HEK293 (cell line): ENCODE measurements at regions not wholly inside any gene's neighbourhood (a gene's known extent, or its start where the extent isn't known, plus 50 kb on each side); places are given as distances from the start of the nearest gene placed in this dataset.

Source experiments
- CTCF ChIA-PET: fragments of 350-600 bp; formaldehyde crosslinking; extraction: SDS; loops from one replicate; lab custom pipeline; 2021; ENCODE audit warnings: antibody characterized with exemption; lab: Yijun Ruan, JAX
- POLR2A ChIA-PET: fragments of 300-600 bp; formaldehyde crosslinking; extraction: SDS; loops from one replicate; lab custom pipeline; 2020; ENCODE audit warnings: antibody characterized with exemption, inconsistent platforms; lab: Yijun Ruan, JAX
- H3K27ac ChIP-seq: fragments of 200-500 bp; sonication (Bioruptor generic); 2 replicates; pipeline ENCODE4 v1.5.1; 2014; ENCODE audit warnings: low read depth, low read length, control low read depth, inconsistent platforms; ENCODE audit errors: extremely low read depth
- H3K36me3 ChIP-seq, 2 experiments: fragments of 200-500 bp in 1 of 2; sonication (Bioruptor generic) in 1 of 2; 1 replicate in 1 of 2; 2 replicates in 1 of 2; pipeline ENCODE4 v1.5.1; 2014 to 2017; ENCODE audit warnings: inconsistent platforms in 2 of 2, low read length in 2 of 2; ENCODE audit not compliant: control insufficient read depth in 2 of 2, insufficient read depth in 1 of 2
- H3K4me1 ChIP-seq: fragments of 200-500 bp; sonication (Bioruptor generic); 2 replicates; pipeline ENCODE4 v1.5.1; 2014; ENCODE audit warnings: mild to moderate bottlenecking, low read length, inconsistent platforms; ENCODE audit not compliant: control insufficient read depth, insufficient read depth
- H3K4me3 ChIP-seq: 2 replicates; pipeline ENCODE4 v1.5.1; 2011; ENCODE audit warnings: low read depth, mild to moderate bottlenecking, control low read depth, low read length, moderate library complexity
- H3K9me3 ChIP-seq: fragments of 200-500 bp; sonication (Bioruptor generic); 2 replicates; pipeline ENCODE4 v1.5.1; 2014; ENCODE audit warnings: low read depth, low read length, inconsistent platforms; ENCODE audit not compliant: control insufficient read depth, insufficient read depth
- ELK4 ChIP-seq: IDR thresholded peaks from 2 replicates; pipeline ENCODE4 v1.6.1; 2011; ENCODE audit warnings: mild to moderate bottlenecking, low read depth, low read length, borderline replicate concordance
- GFI1B ChIP-seq: fragments of 450-650 bp; formaldehyde crosslinking; IDR thresholded peaks from 2 replicates; pipeline ENCODE4 v1.5.1; 2016; ENCODE audit warnings: missing biosample characterization, missing genetic modification characterization
- GLI2 ChIP-seq: fragments of 450-650 bp; formaldehyde crosslinking; IDR thresholded peaks from 2 replicates; pipeline ENCODE4; 2017; ENCODE audit warnings: missing biosample characterization, missing genetic modification characterization, low read depth, borderline replicate concordance
- KLF16 ChIP-seq: fragments of 450-650 bp; formaldehyde crosslinking; IDR thresholded peaks from 2 replicates; pipeline ENCODE4 v1.5.1; 2017; ENCODE audit warnings: missing biosample characterization, missing genetic modification characterization
- KLF7 ChIP-seq: fragments of 450-650 bp; formaldehyde crosslinking; IDR thresholded peaks from 2 replicates; pipeline ENCODE4 v1.5.1; 2016; ENCODE audit warnings: missing biosample characterization, missing genetic modification characterization, borderline replicate concordance
- RBAK ChIP-seq: fragments of 450-650 bp; formaldehyde crosslinking; IDR thresholded peaks from 2 replicates; pipeline ENCODE4 v1.5.1; 2016; ENCODE audit warnings: missing biosample characterization, missing genetic modification characterization
- SCRT2 ChIP-seq: fragments of 450-650 bp; formaldehyde crosslinking; IDR thresholded peaks from 2 replicates; pipeline ENCODE4 v1.5.1; 2016; ENCODE audit warnings: missing biosample characterization, missing genetic modification characterization
- SP2 ChIP-seq: fragments of 450-650 bp; formaldehyde crosslinking; IDR thresholded peaks from 2 replicates; pipeline ENCODE4 v1.5.1; 2016; ENCODE audit warnings: missing biosample characterization, missing genetic modification characterization
- ZBTB7A ChIP-seq: fragments of 450-650 bp; formaldehyde crosslinking; IDR thresholded peaks from 2 replicates; pipeline ENCODE4 v1.5.1; 2016; ENCODE audit warnings: low read depth, missing biosample characterization, missing genetic modification characterization
- ZBTB8A ChIP-seq: fragments of 450-650 bp; formaldehyde crosslinking; IDR thresholded peaks from 2 replicates; pipeline ENCODE4 v1.5.1; 2016; ENCODE audit warnings: missing biosample characterization, missing genetic modification characterization
- ZEB2 ChIP-seq: fragments of 450-650 bp; formaldehyde crosslinking; IDR thresholded peaks from 2 replicates; pipeline ENCODE4 v1.5.1; 2016; ENCODE audit warnings: missing biosample characterization, missing genetic modification characterization
- ZFP3 ChIP-seq: fragments of 450-650 bp; formaldehyde crosslinking; IDR thresholded peaks from 2 replicates; pipeline ENCODE4 v1.5.1; 2016; ENCODE audit warnings: low read depth, missing biosample characterization, missing genetic modification characterization
- ZFP37 ChIP-seq: fragments of 450-650 bp; formaldehyde crosslinking; IDR thresholded peaks from 2 replicates; pipeline ENCODE4 v1.5.1; 2016; ENCODE audit warnings: missing biosample characterization, missing genetic modification characterization
- ZNF18 ChIP-seq: fragments of 450-650 bp; formaldehyde crosslinking; IDR thresholded peaks from 2 replicates; pipeline ENCODE4 v1.5.1; 2016; ENCODE audit warnings: missing biosample characterization, missing genetic modification characterization
- ZNF214 ChIP-seq: fragments of 450-650 bp; formaldehyde crosslinking; IDR thresholded peaks from 2 replicates; pipeline ENCODE4 v1.5.1; 2017; ENCODE audit warnings: missing biosample characterization, mild to moderate bottlenecking, missing genetic modification characterization, borderline replicate concordance
- ZNF311 ChIP-seq: fragments of 450-650 bp; formaldehyde crosslinking; IDR thresholded peaks from 2 replicates; pipeline ENCODE4 v1.5.1; 2017; ENCODE audit warnings: missing biosample characterization, missing genetic modification characterization, borderline replicate concordance
- ZNF341 ChIP-seq: fragments of 450-650 bp; formaldehyde crosslinking; IDR thresholded peaks from 2 replicates; pipeline ENCODE4; 2016; ENCODE audit warnings: low read depth, missing biosample characterization, missing genetic modification characterization
- ZNF362 ChIP-seq: fragments of 450-650 bp; formaldehyde crosslinking; IDR thresholded peaks from 2 replicates; pipeline ENCODE4 v1.5.1; 2016; ENCODE audit warnings: missing biosample characterization, missing genetic modification characterization
- ZNF366 ChIP-seq: fragments of 450-650 bp; formaldehyde crosslinking; conservative IDR thresholded peaks from 2 replicates; pipeline ENCODE4 v1.5.1; 2016; ENCODE audit warnings: missing biosample characterization, missing genetic modification characterization
- ZNF433 ChIP-seq: fragments of 450-650 bp; formaldehyde crosslinking; IDR thresholded peaks from 2 replicates; pipeline ENCODE4 v1.5.1; 2016; ENCODE audit warnings: missing biosample characterization, missing genetic modification characterization, low read depth
- ZNF555 ChIP-seq: fragments of 450-650 bp; formaldehyde crosslinking; conservative IDR thresholded peaks from 2 replicates; pipeline ENCODE4 v1.5.1; 2017; ENCODE audit warnings: missing biosample characterization, mild to moderate bottlenecking, missing genetic modification characterization, inconsistent platforms
- ZNF561 ChIP-seq: fragments of 450-650 bp; IDR thresholded peaks from 2 replicates; pipeline ENCODE4 v1.5.1; 2018; ENCODE audit warnings: missing biosample characterization, missing genetic modification characterization, borderline replicate concordance
- ZNF791 ChIP-seq: fragments of 450-650 bp; formaldehyde crosslinking; IDR thresholded peaks from 2 replicates; pipeline ENCODE4 v1.5.1; 2016; ENCODE audit warnings: missing biosample characterization, missing genetic modification characterization
- ZSCAN30 ChIP-seq: fragments of 450-650 bp; IDR thresholded peaks from 2 replicates; pipeline ENCODE4 v1.5.1; 2018; ENCODE audit warnings: missing biosample characterization, mild to moderate bottlenecking, missing genetic modification characterization, moderate library complexity

- ChIA-PET POLR2A (no interaction called here), CTCF (no interaction called here)
- Histone ChIP-seq H3K36me3 (no peaks in the 10 kb centered on the region), H3K27ac (no peak overlapping the region), H3K4me3 (no peak overlapping the region), H3K4me1 (no peaks in the 10 kb centered on the region), H3K9me3 (no peaks in the 10 kb centered on the region)
- TF ChIP-seq ZSCAN30 (tag by site-specific recombination) (no peak), SCRT2 (tag by site-specific recombination) (no peak), RBAK (tag by site-specific recombination) (no peak), ZFP37 (tag by site-specific recombination) (no peak), ZNF341 (tag by site-specific recombination) (no peak), ZNF362 (no peak), SP2 (no peak)
These were observed 555.0 kb upstream of the ADGRL4 start for GRCh38 chr1:79561521-79561978.

- CTCF ChIA-PET, result no interaction called here
- no peaks in the 10 kb centered on the region for H3K36me3 ChIP-seq
- TF ChIP-seq ZBTB7A, result no peak
- H3K4me3 ChIP-seq, result no peak overlapping the region
- H3K9me3 ChIP-seq, result no peaks in the 10 kb centered on the region
- no peak overlapping the region for H3K27ac ChIP-seq
- POLR2A ChIA-PET, result no interaction called here
- no peaks in the 10 kb centered on the region for H3K4me1 ChIP-seq
These were observed 549.7 kb upstream of the ADGRL4 start for GRCh38 chr1:79556189-79556588.

- Histone ChIP-seq H3K4me1 (no peaks in the 10 kb centered on the region), H3K36me3 (no peaks in the 10 kb centered on the region), H3K27ac (no peak overlapping the region), H3K4me3 (no peak overlapping the region), H3K9me3 (no peaks in the 10 kb centered on the region)
- TF ChIP-seq ZNF341 (tag by site-specific recombination) (no peak), GLI2 (tag by site-specific recombination) (no peak), ZNF555 (tag by site-specific recombination) (no peak), GFI1B (no peak), ZFP3 (tag by site-specific recombination) (no peak), ZNF311 (tag by site-specific recombination) (no peak), ZBTB8A (tag by site-specific recombination) (no peak), ZNF366 (tag by site-specific recombination) (no peak), ZNF214 (tag by site-specific recombination) (no peak), ZEB2 (no peak), RBAK (tag by site-specific recombination) (no peak)
- ChIA-PET CTCF (no interaction called here), POLR2A (no interaction called here)
These were observed 548.2 kb upstream of the ADGRL4 start for GRCh38 chr1:79554688-79555087.

GRCh38 chr1:79551321-79551720 lies 544.8 kb upstream of the ADGRL4 start:
- no peaks in the 10 kb centered on the region for H3K9me3 ChIP-seq
- ChIA-PET CTCF (no interaction called here), POLR2A (no interaction called here)
- no peaks in the 10 kb centered on the region for H3K36me3 ChIP-seq
- no peak for TF ChIP-seq ZNF366 (tag by site-specific recombination)
- no peak for TF ChIP-seq KLF16 (tag by site-specific recombination)
- no peak for TF ChIP-seq ZNF561 (tag by site-specific recombination)
- no peak for TF ChIP-seq ELK4
- TF ChIP-seq ZNF433 (tag by site-specific recombination), result no peak
- TF ChIP-seq ZNF18 (tag by site-specific recombination), result no peak
- TF ChIP-seq KLF7, result no peak
- TF ChIP-seq ZNF791, result no peak
- no peak overlapping the region for H3K4me3 ChIP-seq
- H3K4me1 ChIP-seq, result no peaks in the 10 kb centered on the region
- no peak overlapping the region for H3K27ac ChIP-seq
